OCI-LY3 (cell line): ENCODE measurements at regions not wholly inside any gene's neighbourhood (a gene's known extent, or its start where the extent isn't known, plus 50 kb on each side); places are given as distances from the start of the nearest gene placed in this dataset.

Experiments used
- CTCF ChIP-seq: fragments of 200-600, 300-600 bp; sonication (generic); IDR thresholded peaks from 2 replicates; pipeline ENCODE4 v1.5.1; 2014; ENCODE audit warnings: antibody characterized with exemption, low read length, low read depth
- EZH2phosphoT487 ChIP-seq: fragments of 200-600 bp; shearing (Covaris generic); IDR thresholded peaks from 2 replicates; pipeline ENCODE4 v1.6.1; 2018; ENCODE audit warnings: antibody characterized with exemption, mixed run types, low read depth

GRCh38 chr13:97798171-97798821, 155.2 kb upstream of the IPO5 start:
- TF ChIP-seq CTCF (no peak), EZH2phosphoT487 (no peak)
